Nephron progenitor cell (in vitro differentiated cells): ENCODE measurements at regions not wholly inside any gene's neighbourhood (a gene's known extent, or its start where the extent isn't known, plus 50 kb on each side); places are given as distances from the start of the nearest gene placed in this dataset.

Experiments used
- DNase-seq: peaks from one replicate; pipeline ENCODE4 v3.0.0; 2021
- H3K27ac Mint-ChIP-seq: 2 replicates; pipeline ENCODE4 v1.8.0; 2021; ENCODE audit warnings: mild to moderate bottlenecking, moderate library complexity, mixed read lengths
- H3K27me3 Mint-ChIP-seq: 2 replicates; pipeline ENCODE4 v1.8.0; 2021; ENCODE audit warnings: mild to moderate bottlenecking, low read depth, mixed read lengths; ENCODE audit not compliant: poor library complexity
- H3K36me3 Mint-ChIP-seq: 2 replicates; pipeline ENCODE4 v1.8.0; 2021; ENCODE audit warnings: low read depth, mixed read lengths
- H3K4me1 Mint-ChIP-seq: 2 replicates; pipeline ENCODE4 v1.8.0; 2021; ENCODE audit warnings: mixed read lengths
- H3K4me3 Mint-ChIP-seq: 2 replicates; pipeline ENCODE4 v1.8.0; 2021; ENCODE audit warnings: mild to moderate bottlenecking, moderate library complexity, mixed read lengths
- H3K9me3 Mint-ChIP-seq: 2 replicates; pipeline ENCODE4 v1.8.0; 2021; ENCODE audit warnings: mild to moderate bottlenecking, moderate library complexity, mixed read lengths
- CTCF ChIP-seq: fragments of 200-600 bp; sonication (generic); IDR thresholded peaks from 2 replicates; pipeline ENCODE4 v1.5.0; 2021; ENCODE audit warnings: antibody characterized with exemption

- no peak for DNase-seq
- H3K4me3 Mint-ChIP-seq, result no peak overlapping the region
- peaks cover 10% of the 10 kb centered on the region for H3K9me3 Mint-ChIP-seq
- no peak overlapping the region for H3K27ac Mint-ChIP-seq
- H3K4me1 Mint-ChIP-seq, result no peaks in the 10 kb centered on the region
- no peak for TF ChIP-seq CTCF
- H3K36me3 Mint-ChIP-seq, result no peaks in the 10 kb centered on the region
- H3K27me3 Mint-ChIP-seq, result peaks cover 3% of the 10 kb centered on the region
Observed at GRCh38 chrX:27924718-27925117, 56.5 kb downstream of the DCAF8L1 start.

GRCh38 chrX:27924261-27924660 is 57.0 kb downstream of the DCAF8L1 start:
- Mint-ChIP-seq H3K9me3 (peaks cover 10% of the 10 kb centered on the region), H3K27me3 (peaks cover 3% of the 10 kb centered on the region), H3K4me3 (no peak overlapping the region), H3K27ac (no peak overlapping the region), H3K36me3 (no peaks in the 10 kb centered on the region), H3K4me1 (no peaks in the 10 kb centered on the region)
- no peak for DNase-seq
- TF ChIP-seq CTCF, result no peak

- no peak for TF ChIP-seq CTCF
- Mint-ChIP-seq H3K4me1 (no peaks in the 10 kb centered on the region), H3K36me3 (no peaks in the 10 kb centered on the region), H3K27me3 (no peaks in the 10 kb centered on the region), H3K27ac (no peak overlapping the region), H3K4me3 (no peak overlapping the region), H3K9me3 (peaks cover 4% of the 10 kb centered on the region)
- DNase-seq, result peak; percentile 2
Observed at GRCh38 chrX:27918799-27919198, 62.5 kb downstream of the DCAF8L1 start.

- Mint-ChIP-seq H3K9me3 (peaks cover 4% of the 10 kb centered on the region), H3K27ac (no peak overlapping the region), H3K4me1 (no peaks in the 10 kb centered on the region), H3K27me3 (no peaks in the 10 kb centered on the region), H3K4me3 (no peak overlapping the region), H3K36me3 (no peaks in the 10 kb centered on the region)
- DNase-seq, result no peak
- TF ChIP-seq CTCF, result no peak
Observed at GRCh38 chrX:27917713-27918500, 63.3 kb downstream of the DCAF8L1 start.

GRCh38 chrX:27915617-27916016 is 65.6 kb downstream of the DCAF8L1 start:
- Mint-ChIP-seq H3K4me1 (no peaks in the 10 kb centered on the region), H3K4me3 (no peak overlapping the region), H3K27ac (no peak overlapping the region), H3K36me3 (no peaks in the 10 kb centered on the region), H3K27me3 (no peaks in the 10 kb centered on the region), H3K9me3 (peaks cover 4% of the 10 kb centered on the region)
- no peak for TF ChIP-seq CTCF
- DNase-seq, result no peak

- DNase-seq, result no peak
- TF ChIP-seq CTCF, result no peak
- Mint-ChIP-seq H3K36me3 (no peaks in the 10 kb centered on the region), H3K4me3 (no peak overlapping the region), H3K27me3 (no peaks in the 10 kb centered on the region), H3K4me1 (no peaks in the 10 kb centered on the region), H3K9me3 (no peaks in the 10 kb centered on the region), H3K27ac (no peak overlapping the region)
Observed at GRCh38 chrX:27910412-27910811, 70.8 kb downstream of the DCAF8L1 start.
